Brain microvascular endothelial cell (primary cell): ENCODE measurements at regions not wholly inside any gene's neighbourhood (a gene's known extent, or its start where the extent isn't known, plus 50 kb on each side); places are given as distances from the start of the nearest gene placed in this dataset.

Experiments
- DNase-seq: peaks from one replicate; pipeline ENCODE4 v3.0.0-alpha.2; 2020
- H3K27ac ChIP-seq: fragments of 250-450 bp; sonication (Bioruptor Pico); 2 replicates; pipeline ENCODE4 v1.5.1; 2020; ENCODE audit warnings: mild to moderate bottlenecking, moderate library complexity
- H3K27me3 ChIP-seq: fragments of 250-450 bp; sonication (Bioruptor Pico); replicated peaks from 2 replicates; pipeline ENCODE4 v1.5.1; 2020; ENCODE audit warnings: mild to moderate bottlenecking
- H3K36me3 ChIP-seq: fragments of 250-450 bp; sonication (Bioruptor Pico); replicated peaks from 2 replicates; pipeline ENCODE4 v1.5.1; 2020; ENCODE audit warnings: mild to moderate bottlenecking
- H3K4me3 ChIP-seq: 2 replicates; pipeline ENCODE4 v1.5.1; 2011; ENCODE audit warnings: low read depth, mild to moderate bottlenecking, control low read depth, low read length, moderate library complexity
- CTCF ChIP-seq: IDR thresholded peaks from 2 replicates; pipeline ENCODE4 v1.5.1; 2011; ENCODE audit warnings: low read depth, mild to moderate bottlenecking, moderate library complexity, low read length, control low read depth, inconsistent platforms; ENCODE audit errors: missing control alignments
- in situ Hi-C: cut with HindIII; loops from 2 replicates; pipeline ENCODE4 v1.10.0; 2017; ENCODE audit warnings: low sequenced_read_pairs, low pct_ligation_motif_present

DNA sequence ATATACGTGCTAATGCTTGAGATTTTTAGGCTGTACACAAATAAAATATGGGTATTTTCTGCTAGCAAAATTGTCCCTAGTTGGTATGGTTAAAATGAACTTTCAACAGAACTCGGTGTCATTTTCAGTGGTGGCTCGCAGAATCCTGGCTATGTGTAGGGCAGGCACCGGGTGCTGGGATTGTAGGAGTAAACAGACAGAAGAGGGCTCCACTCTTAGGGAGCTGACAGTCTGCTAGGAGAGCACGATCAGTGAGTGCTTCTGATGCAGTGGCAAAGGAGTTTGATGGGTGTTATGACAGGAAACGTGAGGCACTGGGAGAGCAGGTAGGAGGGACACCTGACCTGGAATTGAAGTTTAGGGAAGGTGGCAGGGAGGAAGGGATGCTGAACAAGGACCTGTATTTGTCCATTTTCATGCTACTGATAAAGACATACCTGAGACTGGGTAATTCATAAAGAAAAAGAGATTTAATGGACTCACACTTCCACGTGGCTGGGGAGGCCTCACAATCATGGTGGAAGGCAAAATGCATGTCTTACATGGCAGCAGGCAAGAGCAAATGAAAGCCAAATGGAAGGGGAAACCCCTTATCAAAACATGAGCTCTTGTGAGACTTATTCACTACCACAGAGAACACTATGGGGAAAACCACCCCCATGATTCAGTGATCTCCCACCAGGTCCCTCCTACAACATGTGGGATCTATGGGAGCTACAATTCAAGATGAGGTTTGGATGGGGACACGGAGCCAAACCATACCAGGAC lies 105.4 kb upstream of the LCLAT1 start:
- peak; percentile 8 for TF ChIP-seq CTCF
- DNase-seq: no peak

GRCh38 chr2:30346471-30347169 lies 100.4 kb upstream of the LCLAT1 start:
- TF ChIP-seq CTCF: no peak
- H3K27me3 ChIP-seq: no peaks in the 10 kb centered on the region
- no peak overlapping the region for H3K4me3 ChIP-seq
- no peak for DNase-seq
- no peaks in the 10 kb centered on the region for H3K36me3 ChIP-seq
- H3K27ac ChIP-seq: no peak overlapping the region
- in situ Hi-C loops: no loop called here

More for the DNA sequence above, 105.4 kb upstream of the LCLAT1 start:
- in situ Hi-C loops: no loop called here
- no peaks in the 10 kb centered on the region for H3K27me3 ChIP-seq
- no peaks in the 10 kb centered on the region for H3K36me3 ChIP-seq
- no peak overlapping the region for H3K4me3 ChIP-seq
- H3K27ac ChIP-seq: no peak overlapping the region

GRCh38 chr2:30348825-30349224 lies 98.2 kb upstream of the LCLAT1 start:
- Histone ChIP-seq H3K4me3 (no peak overlapping the region), H3K27me3 (no peaks in the 10 kb centered on the region), H3K36me3 (no peaks in the 10 kb centered on the region), H3K27ac (no peak overlapping the region)
- in situ Hi-C loops: no loop called here
- no peak for TF ChIP-seq CTCF
- DNase-seq: no peak

DNA sequence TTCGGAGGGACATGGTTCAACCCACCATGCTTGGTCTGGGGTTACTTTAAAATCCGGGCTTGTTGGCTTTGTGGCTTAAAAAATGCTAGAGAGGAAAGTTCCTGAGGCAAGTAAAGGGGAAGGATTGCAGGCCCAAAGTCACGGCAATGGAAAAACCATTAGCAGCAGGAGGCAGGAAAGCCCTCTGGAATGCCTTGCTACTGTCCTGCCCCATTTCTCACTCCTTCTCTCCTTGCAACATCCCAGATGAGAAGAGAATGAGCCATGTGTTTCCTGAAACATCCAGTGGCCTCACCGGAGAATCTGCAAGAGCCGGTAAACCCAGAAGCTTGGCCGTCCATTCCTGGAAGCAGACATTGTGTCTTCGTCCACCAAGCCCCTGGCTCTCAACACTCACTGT lies 97.4 kb upstream of the LCLAT1 start:
- no peak for TF ChIP-seq CTCF
- Histone ChIP-seq H3K36me3 (no peaks in the 10 kb centered on the region), H3K4me3 (no peak overlapping the region), H3K27me3 (no peaks in the 10 kb centered on the region), H3K27ac (no peak overlapping the region)
- in situ Hi-C loops: no loop called here
- DNase-seq: no peak

- DNase-seq: no peak
- Histone ChIP-seq H3K27me3 (no peaks in the 10 kb centered on the region), H3K27ac (no peak overlapping the region), H3K36me3 (no peaks in the 10 kb centered on the region), H3K4me3 (no peak overlapping the region)
- in situ Hi-C loops: no loop called here
- no peak for TF ChIP-seq CTCF
Measured at GRCh38 chr2:30351116-30351515, 95.9 kb upstream of the LCLAT1 start.
